ENCODE measurements at regions not wholly inside any gene's neighbourhood (a gene's known extent, or its start where the extent isn't known, plus 50 kb on each side); places are given as distances from the start of the nearest gene placed in this dataset.

- Histone ChIP-seq H3K27me3 (no peaks in the 10 kb centered on the region), H3K4me3 (peak overlapping the region; percentile 56 to 70 (median 60)), H3K9me3 (replicated peaks in 1 of 11) (no peaks in the 10 kb centered on the region), H4K20me1 (no peaks in the 10 kb centered on the region; a peak in 1 of 22 replicates), H3K9ac (peak overlapping the region; percentile 46 to 72 (median 64)), H3K4me1 (peaks cover 0 to 8% (median 0%) of the 10 kb centered on the region in 10 experiments; a peak in 6 of 20 replicates), H3K4me2 (peak overlapping the region; percentile 82 to 98 (median 91)), H3K27ac (peak overlapping the region in 7 of 11 experiments; percentile 10 to 61 (median 50); a peak in 10 of 22 replicates), H3K36me3 (no peaks in the 10 kb centered on the region)
- TF ChIP-seq Cebpa-rat (IDR thresholded peaks at IDR 0.05) = no peak
Measured at GRCh38 chr2:176553685-176554100, 284.5 kb downstream of the MTX2 start.

- Histone ChIP-seq H3K27ac (peak overlapping the region in 9 of 11 experiments; percentile 9 to 61 (median 43); a peak in 13 of 22 replicates), H3K4me2 (peak overlapping the region; percentile 82 to 98 (median 91)), H3K27me3 (no peaks in the 10 kb centered on the region), H3K4me3 (peak overlapping the region; percentile 56 to 70 (median 60)), H4K20me1 (no peaks in the 10 kb centered on the region; a peak in 1 of 22 replicates), H3K4me1 (peaks cover 0 to 8% (median 0%) of the 10 kb centered on the region in 10 experiments; a peak in 6 of 20 replicates), H3K36me3 (no peaks in the 10 kb centered on the region), H3K9ac (peak overlapping the region; percentile 46 to 72 (median 64)), H3K9me3 (replicated peaks in 1 of 11) (no peaks in the 10 kb centered on the region)
- no peak for TF ChIP-seq Cebpa-rat (IDR thresholded peaks at IDR 0.05)
Measured at GRCh38 chr2:176554101-176555048, 285.1 kb downstream of the MTX2 start.

GRCh38 chr2:176555112-176555511, 285.9 kb downstream of the MTX2 start:
- Histone ChIP-seq H3K27ac (no peak overlapping the region), H3K4me2 (no peak overlapping the region), H4K20me1 (no peaks in the 10 kb centered on the region; a peak in 1 of 22 replicates), H3K4me1 (peaks cover 0 to 8% (median 0%) of the 10 kb centered on the region in 10 experiments; a peak in 6 of 20 replicates), H3K9me3 (replicated peaks in 1 of 11) (no peaks in the 10 kb centered on the region), H3K36me3 (no peaks in the 10 kb centered on the region), H3K27me3 (no peaks in the 10 kb centered on the region), H3K4me3 (no peak overlapping the region), H3K9ac (no peak overlapping the region)
- no peak for TF ChIP-seq Cebpa-rat (IDR thresholded peaks at IDR 0.05)

GRCh38 chr2:176555781-176556180, 286.5 kb downstream of the MTX2 start:
- Histone ChIP-seq H3K9ac (no peak overlapping the region), H3K4me1 (peaks cover 0 to 8% (median 0%) of the 10 kb centered on the region in 10 experiments; a peak in 6 of 20 replicates), H3K4me2 (no peak overlapping the region), H3K36me3 (no peaks in the 10 kb centered on the region), H3K4me3 (no peak overlapping the region), H3K27me3 (no peaks in the 10 kb centered on the region), H4K20me1 (no peaks in the 10 kb centered on the region; a peak in 1 of 22 replicates), H3K9me3 (replicated peaks in 1 of 11) (no peaks in the 10 kb centered on the region), H3K27ac (no peak overlapping the region)
- no peak for TF ChIP-seq Cebpa-rat (IDR thresholded peaks at IDR 0.05)

- TF ChIP-seq Cebpa-rat (IDR thresholded peaks at IDR 0.05) = no peak
- no peak overlapping the region for H3K27ac ChIP-seq
- H4K20me1 ChIP-seq = no peaks in the 10 kb centered on the region; a peak in 1 of 22 replicates
- H3K4me2 ChIP-seq = no peak overlapping the region
- no peaks in the 10 kb centered on the region for H3K9me3 ChIP-seq (replicated peaks in 1 of 11)
- H3K36me3 ChIP-seq = no peaks in the 10 kb centered on the region
- no peak overlapping the region for H3K9ac ChIP-seq
- no peaks in the 10 kb centered on the region for H3K27me3 ChIP-seq
- peaks cover 0 to 8% (median 0%) of the 10 kb centered on the region in 10 experiments; a peak in 6 of 20 replicates for H3K4me1 ChIP-seq
- H3K4me3 ChIP-seq = no peak overlapping the region
Measured at GRCh38 chr2:176556373-176556772, 287.1 kb downstream of the MTX2 start.

- Histone ChIP-seq H3K4me2 (no peak overlapping the region), H3K27me3 (no peaks in the 10 kb centered on the region), H3K4me1 (peaks cover 0 to 8% (median 0%) of the 10 kb centered on the region in 10 experiments; a peak in 6 of 20 replicates), H3K9me3 (replicated peaks in 1 of 11) (no peaks in the 10 kb centered on the region), H3K4me3 (no peak overlapping the region), H3K9ac (no peak overlapping the region), H3K36me3 (no peaks in the 10 kb centered on the region), H4K20me1 (no peaks in the 10 kb centered on the region; a peak in 1 of 22 replicates), H3K27ac (no peak overlapping the region)
- TF ChIP-seq Cebpa-rat (IDR thresholded peaks at IDR 0.05) = no peak
Measured at GRCh38 chr2:176557821-176558220, 288.6 kb downstream of the MTX2 start.

GRCh38 chr2:176558574-176559140, 289.4 kb downstream of the MTX2 start:
- no peak overlapping the region for H3K9ac ChIP-seq
- H3K4me2 ChIP-seq = no peak overlapping the region; a peak in 1 of 22 replicates
- H3K4me3 ChIP-seq = no peak overlapping the region
- H3K27me3 ChIP-seq = no peaks in the 10 kb centered on the region
- no peak overlapping the region for H3K27ac ChIP-seq
- TF ChIP-seq Cebpa-rat (IDR thresholded peaks at IDR 0.05) = no peak
- H4K20me1 ChIP-seq = no peaks in the 10 kb centered on the region; a peak in 1 of 22 replicates
- no peaks in the 10 kb centered on the region for H3K36me3 ChIP-seq
- peaks cover 0 to 7% (median 0%) of the 10 kb centered on the region in 10 experiments; a peak in 6 of 20 replicates for H3K4me1 ChIP-seq
- H3K9me3 ChIP-seq (replicated peaks in 1 of 11) = no peaks in the 10 kb centered on the region

- Histone ChIP-seq H3K36me3 (no peaks in the 10 kb centered on the region), H3K9ac (no peak overlapping the region), H3K4me2 (no peak overlapping the region), H3K27ac (no peak overlapping the region), H3K4me3 (no peak overlapping the region), H3K4me1 (no peaks in the 10 kb centered on the region), H3K9me3 (replicated peaks in 1 of 11) (no peaks in the 10 kb centered on the region), H4K20me1 (no peaks in the 10 kb centered on the region; a peak in 1 of 22 replicates), H3K27me3 (no peaks in the 10 kb centered on the region)
- no peak for TF ChIP-seq Cebpa-rat (IDR thresholded peaks at IDR 0.05)
Measured at GRCh38 chr2:176560296-176560695, 291.1 kb downstream of the MTX2 start.

GRCh38 chr2:176561706-176562105, 292.5 kb downstream of the MTX2 start:
- Histone ChIP-seq H3K27ac (no peak overlapping the region), H3K4me3 (no peak overlapping the region), H3K9ac (no peak overlapping the region), H3K27me3 (no peaks in the 10 kb centered on the region), H3K9me3 (replicated peaks in 1 of 11) (no peaks in the 10 kb centered on the region), H3K4me2 (no peak overlapping the region), H4K20me1 (no peaks in the 10 kb centered on the region; a peak in 1 of 22 replicates), H3K36me3 (no peaks in the 10 kb centered on the region), H3K4me1 (no peaks in the 10 kb centered on the region)
- TF ChIP-seq Cebpa-rat (IDR thresholded peaks at IDR 0.05) = no peak
